HG02981 (cell line): ENCODE measurements at regions not wholly inside any gene's neighbourhood (a gene's known extent, or its start where the extent isn't known, plus 50 kb on each side); places are given as distances from the start of the nearest gene placed in this dataset.
"Not testable (repeated sequence)": the region's sequence is repeated elsewhere in the genome, so short reads cannot be mapped to it uniquely, and the experiment has no call there.

Source experiments
- ATAC-seq: cut with Tn5 transposase; IDR thresholded peaks from one replicate; pipeline ENCODE4 v1.9.1; 2021; ENCODE audit warnings: mild to moderate bottlenecking, moderate library complexity; ENCODE audit not compliant: unreplicated experiment

- no peak for ATAC-seq
These were observed 127.3 kb downstream of the ATP23 start for GRCh38 chr12:58068706-58069105.

- ATAC-seq, result no peak
These were observed 128.0 kb downstream of the ATP23 start for GRCh38 chr12:58069268-58069963.

- ATAC-seq, result no peak
These were observed 130.6 kb downstream of the ATP23 start for GRCh38 chr12:58071994-58072393.

- ATAC-seq, result no peak
These were observed 132.9 kb downstream of the ATP23 start for GRCh38 chr12:58074259-58074658.

- ATAC-seq, result no peak
These were observed 138.4 kb downstream of the ATP23 start for GRCh38 chr12:58079806-58080205.

GRCh38 chr12:58081488-58081887 lies 140.1 kb downstream of the ATP23 start:
- ATAC-seq, result no peak

- ATAC-seq, result no peak
These were observed 141.6 kb downstream of the ATP23 start for GRCh38 chr12:58082996-58083395.

GRCh38 chr12:58086006-58086405 lies 144.6 kb downstream of the ATP23 start:
- no peak for ATAC-seq

GRCh38 chr12:58086930-58087329 lies 145.6 kb downstream of the ATP23 start:
- no peak for ATAC-seq

- no peak for ATAC-seq
These were observed 146.2 kb downstream of the ATP23 start for GRCh38 chr12:58087423-58088127.

- ATAC-seq, result no peak
These were observed 148.2 kb downstream of the ATP23 start for GRCh38 chr12:58089588-58089987.

GRCh38 chr12:58090685-58091084 lies 149.3 kb downstream of the ATP23 start:
- no peak for ATAC-seq

- no peak for ATAC-seq
These were observed 153.6 kb downstream of the ATP23 start for GRCh38 chr12:58095002-58095401.

- ATAC-seq, result no peak
These were observed 156.4 kb downstream of the ATP23 start for GRCh38 chr12:58097741-58098140.

- no peak for ATAC-seq
These were observed 158.1 kb downstream of the ATP23 start for GRCh38 chr12:58099476-58099875.

GRCh38 chr12:58104351-58104755 lies 163.0 kb downstream of the ATP23 start:
- ATAC-seq, result no peak

GRCh38 chr12:58105225-58106119 lies 164.1 kb downstream of the ATP23 start:
- ATAC-seq, result no peak

- ATAC-seq, result no peak
These were observed 164.8 kb downstream of the ATP23 start for GRCh38 chr12:58106195-58106594.

- no peak for ATAC-seq
These were observed 175.8 kb downstream of the ATP23 start for GRCh38 chr12:58117201-58117600.

- no peak for ATAC-seq
These were observed 176.3 kb downstream of the ATP23 start for GRCh38 chr12:58117667-58118066.

GRCh38 chr12:58125761-58126160 lies 184.4 kb downstream of the ATP23 start:
- ATAC-seq, result not testable (repeated sequence)
